SK-N-SH (cell line): ENCODE measurements at regions not wholly inside any gene's neighbourhood (a gene's known extent, or its start where the extent isn't known, plus 50 kb on each side); places are given as distances from the start of the nearest gene placed in this dataset.

Experiments
- CTCF ChIA-PET: fragments of 300-600, 350-600 bp; formaldehyde crosslinking; extraction: SDS; loops from one replicate; lab custom pipeline; 2021; lab: Yijun Ruan, JAX
- POLR2A ChIA-PET: fragments of 350-600 bp; sonication (Branson Sonifier 250); formaldehyde crosslinking; extraction: SDS; loops from one replicate; lab custom pipeline; 2020; ENCODE audit warnings: antibody characterized with exemption, inconsistent platforms; lab: Yijun Ruan, JAX
- DNase-seq: peaks from one replicate; pipeline ENCODE4 v3.0.0; 2012
- H2AFZ ChIP-seq: fragments of 200-600 bp; sonication (generic); 2 replicates; pipeline ENCODE4 v1.8.1; 2016; ENCODE audit warnings: antibody characterized with exemption, mild to moderate bottlenecking, low read depth
- H3F3A ChIP-seq: fragments of 200-600 bp; sonication (generic); replicated peaks from 2 replicates; pipeline ENCODE3; 2016; ENCODE audit warnings: antibody characterized with exemption, mild to moderate bottlenecking; ENCODE audit not compliant: insufficient read depth
- H3K27ac ChIP-seq, 2 experiments: fragments of 200-500 bp in 1 of 2; fragments of 200-600 bp in 1 of 2; sonication (Bioruptor generic) in 1 of 2; sonication (generic), shearing (Covaris generic) in 1 of 2; 2 replicates each; pipeline versions ENCODE4 v1.5.1 to v1.6.1; 2014 to 2016; ENCODE audit warnings: low read depth in 2 of 2, inconsistent platforms in 1 of 2, low read length in 1 of 2, mild to moderate bottlenecking in 1 of 2, mixed read lengths in 1 of 2
- H3K27me3 ChIP-seq: fragments of 200-600 bp; sonication (generic), shearing (Covaris generic); 2 replicates; pipeline ENCODE4 v1.6.1; 2016; ENCODE audit warnings: mixed run types; ENCODE audit not compliant: insufficient read depth
- H3K36me3 ChIP-seq, 2 experiments: fragments of 200-500 bp in 1 of 2; fragments of 200-600 bp in 1 of 2; sonication (Bioruptor generic) in 1 of 2; sonication (generic) in 1 of 2; replicated peaks in 1 of 2; 2 replicates each; pipeline versions ENCODE3 to v1.5.1; 2014 to 2016; ENCODE audit warnings: low read length in 1 of 2, mild to moderate bottlenecking in 1 of 2; ENCODE audit not compliant: insufficient read depth in 2 of 2, control insufficient read depth in 1 of 2
- H3K4me1 ChIP-seq, 2 experiments: fragments of 200-500 bp in 1 of 2; fragments of 200-600 bp in 1 of 2; sonication (Bioruptor generic) in 1 of 2; sonication (generic), shearing (Covaris generic) in 1 of 2; 2 replicates each; pipeline versions ENCODE4 v1.5.1 to v1.6.1; 2014 to 2016; ENCODE audit warnings: low read depth in 1 of 2, low read length in 1 of 2, mixed run types in 1 of 2; ENCODE audit not compliant: insufficient read depth in 2 of 2, control insufficient read depth in 1 of 2
- H3K4me2 ChIP-seq: fragments of 200-600 bp; sonication (generic), shearing (Covaris generic); 2 replicates; pipeline ENCODE4 v1.6.1; 2017; ENCODE audit warnings: mixed run types
- H3K4me3 ChIP-seq, 2 experiments: fragments of 200-500 bp in 1 of 2; fragments of 200-600 bp in 1 of 2; sonication (Bioruptor generic) in 1 of 2; sonication (generic), shearing (Covaris generic) in 1 of 2; 2 replicates each; pipeline versions ENCODE4 v1.5.1 to v1.8.1; 2014 to 2016; ENCODE audit warnings: low read depth in 2 of 2, inconsistent platforms in 1 of 2, low read length in 1 of 2, mild to moderate bottlenecking in 1 of 2, mixed read lengths in 1 of 2, moderate library complexity in 1 of 2
- H3K79me2 ChIP-seq: fragments of 200-600 bp; sonication (generic); 2 replicates; pipeline ENCODE4 v1.8.1; 2017; ENCODE audit warnings: mild to moderate bottlenecking; ENCODE audit not compliant: insufficient read depth
- H3K9ac ChIP-seq: fragments of 200-600 bp; sonication (generic); 2 replicates; pipeline ENCODE4 v1.6.1; 2017; ENCODE audit warnings: mixed run types
- H3K9me2 ChIP-seq: fragments of 200-600 bp; sonication (generic); 2 replicates; pipeline ENCODE4 v1.6.1; 2017; ENCODE audit warnings: mixed run types
- H3K9me3 ChIP-seq: fragments of 200-600 bp; sonication (generic); 2 replicates; pipeline ENCODE4 v1.6.1; 2017; ENCODE audit warnings: mixed run types, mild to moderate bottlenecking, moderate library complexity
- H4K20me1 ChIP-seq: fragments of 200-600 bp; sonication (generic); 2 replicates; pipeline ENCODE4 v1.6.1; 2017; ENCODE audit warnings: mild to moderate bottlenecking, mixed run types; ENCODE audit not compliant: insufficient read depth
- FOXJ3 ChIP-seq: sonication (generic); formaldehyde crosslinking; IDR thresholded peaks from 2 replicates; pipeline ENCODE4 v1.5.1; 2020; ENCODE audit warnings: mild to moderate bottlenecking, missing genetic modification reagents
- FOXM1 ChIP-seq: IDR thresholded peaks from 2 replicates; pipeline ENCODE4 v1.4.0; 2012; ENCODE audit warnings: low read depth, mild to moderate bottlenecking
- GABPA ChIP-seq: IDR thresholded peaks from 2 replicates; pipeline ENCODE4 v1.4.0; 2012; ENCODE audit warnings: low read depth, mild to moderate bottlenecking
- GATA2 ChIP-seq: sonication (generic); formaldehyde crosslinking; IDR thresholded peaks from 2 replicates; pipeline ENCODE4 v1.5.0; 2020; ENCODE audit warnings: mild to moderate bottlenecking, missing genetic modification reagents
- IRF3 ChIP-seq: fragments of 150-350 bp; IDR thresholded peaks from 2 replicates; pipeline ENCODE4 v1.6.1; 2016; ENCODE audit warnings: mild to moderate bottlenecking, low read depth, low read length
- JUND ChIP-seq: IDR thresholded peaks from 2 replicates; pipeline ENCODE4 v1.4.0; 2012
- MAX ChIP-seq: IDR thresholded peaks from 2 replicates; pipeline ENCODE4 v1.4.0; 2012; ENCODE audit warnings: low read depth
- MEF2A ChIP-seq: IDR thresholded peaks from 2 replicates; pipeline ENCODE4 v1.4.0; 2012; ENCODE audit warnings: low read depth, borderline replicate concordance
- NRF1 ChIP-seq: IDR thresholded peaks from 2 replicates; pipeline ENCODE4 v1.6.1; 2012; ENCODE audit warnings: low read depth, mild to moderate bottlenecking, low read length
- POLR2AphosphoS5 ChIP-seq: IDR thresholded peaks from 2 replicates; pipeline ENCODE4 v1.6.1; 2012; ENCODE audit warnings: low read depth, low read length
- RAD21 ChIP-seq: IDR thresholded peaks from 2 replicates; pipeline ENCODE4 v1.6.1; 2012; ENCODE audit warnings: mild to moderate bottlenecking, low read length
- RCOR1 ChIP-seq: fragments of 150-350 bp; IDR thresholded peaks from 2 replicates; pipeline ENCODE4 v1.6.1; 2017; ENCODE audit warnings: antibody characterized with exemption, low read length
- RFX5 ChIP-seq: IDR thresholded peaks from 2 replicates; pipeline ENCODE4 v1.6.1; 2012; ENCODE audit warnings: mild to moderate bottlenecking, improper control_type of control experiment, low read length
- SMC3 ChIP-seq: IDR thresholded peaks from 2 replicates; pipeline ENCODE4 v1.6.1; 2012; ENCODE audit warnings: low read depth, low read length, improper control_type of control experiment
- YY1 ChIP-seq: IDR thresholded peaks from 2 replicates; pipeline ENCODE4 v1.4.0; 2012; ENCODE audit warnings: low read depth, mild to moderate bottlenecking
- WGBS: methylation state at CpG from one replicate; pipeline ENCODE4 v1.1.6; 2017; ENCODE audit warnings: low lambda C conversion rate; 5-methylcytosine and 5-hydroxymethylcytosine counted together
- TF ChIP-seq, protein P1 (sequence below): IDR thresholded peaks from 2 replicates; pipeline ENCODE4 v1.6.1; 2012; ENCODE audit warnings: mild to moderate bottlenecking, low read depth, low read length, moderate library complexity
- TF ChIP-seq, protein P2 (sequence below): fragments of 200-600 bp; sonication (generic); IDR thresholded peaks from 2 replicates; pipeline ENCODE4 v1.6.1; 2017; ENCODE audit warnings: antibody characterized with exemption, mild to moderate bottlenecking, moderate library complexity

GRCh38 chr13:99031832-99032231, 54.0 kb upstream of the DOCK9 start:
- 95% methylated on average over 2 of the region's 2 CpGs for WGBS
- ChIA-PET POLR2A (no interaction called here), CTCF (interaction anchor here (1.7 to 2.8 kb wide), 2 partner anchors 12 to 192 kb away, joined by 7 to 15 read pairs; no protein-coding TSS in a partner anchor)
- no peaks in the 10 kb centered on the region; a peak in 2 of 4 replicates for H3K4me1 ChIP-seq
- no peaks in the 10 kb centered on the region for H3K36me3 ChIP-seq
- H3K9me2 ChIP-seq = no peaks in the 10 kb centered on the region
- H2AFZ ChIP-seq = no peak overlapping the region
- H3K9me3 ChIP-seq = no peaks in the 10 kb centered on the region
- no peak for TF ChIP-seq RCOR1
- TF ChIP-seq POLR2AphosphoS5 = no peak
- TF ChIP-seq, protein P1, sequence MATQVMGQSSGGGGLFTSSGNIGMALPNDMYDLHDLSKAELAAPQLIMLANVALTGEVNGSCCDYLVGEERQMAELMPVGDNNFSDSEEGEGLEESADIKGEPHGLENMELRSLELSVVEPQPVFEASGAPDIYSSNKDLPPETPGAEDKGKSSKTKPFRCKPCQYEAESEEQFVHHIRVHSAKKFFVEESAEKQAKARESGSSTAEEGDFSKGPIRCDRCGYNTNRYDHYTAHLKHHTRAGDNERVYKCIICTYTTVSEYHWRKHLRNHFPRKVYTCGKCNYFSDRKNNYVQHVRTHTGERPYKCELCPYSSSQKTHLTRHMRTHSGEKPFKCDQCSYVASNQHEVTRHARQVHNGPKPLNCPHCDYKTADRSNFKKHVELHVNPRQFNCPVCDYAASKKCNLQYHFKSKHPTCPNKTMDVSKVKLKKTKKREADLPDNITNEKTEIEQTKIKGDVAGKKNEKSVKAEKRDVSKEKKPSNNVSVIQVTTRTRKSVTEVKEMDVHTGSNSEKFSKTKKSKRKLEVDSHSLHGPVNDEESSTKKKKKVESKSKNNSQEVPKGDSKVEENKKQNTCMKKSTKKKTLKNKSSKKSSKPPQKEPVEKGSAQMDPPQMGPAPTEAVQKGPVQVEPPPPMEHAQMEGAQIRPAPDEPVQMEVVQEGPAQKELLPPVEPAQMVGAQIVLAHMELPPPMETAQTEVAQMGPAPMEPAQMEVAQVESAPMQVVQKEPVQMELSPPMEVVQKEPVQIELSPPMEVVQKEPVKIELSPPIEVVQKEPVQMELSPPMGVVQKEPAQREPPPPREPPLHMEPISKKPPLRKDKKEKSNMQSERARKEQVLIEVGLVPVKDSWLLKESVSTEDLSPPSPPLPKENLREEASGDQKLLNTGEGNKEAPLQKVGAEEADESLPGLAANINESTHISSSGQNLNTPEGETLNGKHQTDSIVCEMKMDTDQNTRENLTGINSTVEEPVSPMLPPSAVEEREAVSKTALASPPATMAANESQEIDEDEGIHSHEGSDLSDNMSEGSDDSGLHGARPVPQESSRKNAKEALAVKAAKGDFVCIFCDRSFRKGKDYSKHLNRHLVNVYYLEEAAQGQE = no peak
- no peak for TF ChIP-seq NRF1
- TF ChIP-seq MEF2A = no peak
- TF ChIP-seq FOXM1 = no peak
- no peak for TF ChIP-seq GATA2 (CRISPR knock-in tag)
- TF ChIP-seq RAD21 = no peak
- no peak for TF ChIP-seq YY1
- no peak for TF ChIP-seq RFX5
- no peak for TF ChIP-seq MAX
- TF ChIP-seq GABPA = no peak
- no peak for TF ChIP-seq JUND
- TF ChIP-seq IRF3 = no peak
- no peaks in the 10 kb centered on the region for H3K79me2 ChIP-seq
- H3K27me3 ChIP-seq = no peaks in the 10 kb centered on the region
- no peak overlapping the region for H3K4me3 ChIP-seq
- no peak overlapping the region for H3K9ac ChIP-seq
- peaks cover 6% of the 10 kb centered on the region for H3F3A ChIP-seq
- H4K20me1 ChIP-seq = no peaks in the 10 kb centered on the region
- no peak overlapping the region for H3K27ac ChIP-seq
- H3K4me2 ChIP-seq = no peak overlapping the region
- DNase-seq = no peak

- no peaks in the 10 kb centered on the region for H3K27me3 ChIP-seq
- H3K9me3 ChIP-seq = no peaks in the 10 kb centered on the region
- H3K4me3 ChIP-seq = no peak overlapping the region
- H3K9ac ChIP-seq = no peak overlapping the region
- peak; percentile 34 for DNase-seq
- H3K27ac ChIP-seq = no peak overlapping the region
- H3F3A ChIP-seq = peaks cover 10% of the 10 kb centered on the region
- H3K4me2 ChIP-seq = no peak overlapping the region
- no peaks in the 10 kb centered on the region; a peak in 2 of 4 replicates for H3K4me1 ChIP-seq
- no peaks in the 10 kb centered on the region for H3K79me2 ChIP-seq
- CTCF ChIA-PET = interaction anchor here (0.6 to 2.8 kb wide), 22 partner anchors 10 to 1178 kb away, joined by 3 to 15 read pairs (median 3); no protein-coding TSS in a partner anchor
- no peaks in the 10 kb centered on the region for H3K9me2 ChIP-seq
- no peak for TF ChIP-seq FOXJ3 (CRISPR knock-in tag)
- TF ChIP-seq RAD21 = peak; percentile 80
- TF ChIP-seq SMC3 = peak; percentile 51
- no peak for TF ChIP-seq RCOR1
- TF ChIP-seq, protein P2, sequence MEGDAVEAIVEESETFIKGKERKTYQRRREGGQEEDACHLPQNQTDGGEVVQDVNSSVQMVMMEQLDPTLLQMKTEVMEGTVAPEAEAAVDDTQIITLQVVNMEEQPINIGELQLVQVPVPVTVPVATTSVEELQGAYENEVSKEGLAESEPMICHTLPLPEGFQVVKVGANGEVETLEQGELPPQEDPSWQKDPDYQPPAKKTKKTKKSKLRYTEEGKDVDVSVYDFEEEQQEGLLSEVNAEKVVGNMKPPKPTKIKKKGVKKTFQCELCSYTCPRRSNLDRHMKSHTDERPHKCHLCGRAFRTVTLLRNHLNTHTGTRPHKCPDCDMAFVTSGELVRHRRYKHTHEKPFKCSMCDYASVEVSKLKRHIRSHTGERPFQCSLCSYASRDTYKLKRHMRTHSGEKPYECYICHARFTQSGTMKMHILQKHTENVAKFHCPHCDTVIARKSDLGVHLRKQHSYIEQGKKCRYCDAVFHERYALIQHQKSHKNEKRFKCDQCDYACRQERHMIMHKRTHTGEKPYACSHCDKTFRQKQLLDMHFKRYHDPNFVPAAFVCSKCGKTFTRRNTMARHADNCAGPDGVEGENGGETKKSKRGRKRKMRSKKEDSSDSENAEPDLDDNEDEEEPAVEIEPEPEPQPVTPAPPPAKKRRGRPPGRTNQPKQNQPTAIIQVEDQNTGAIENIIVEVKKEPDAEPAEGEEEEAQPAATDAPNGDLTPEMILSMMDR = peak; percentile 73
- no peaks in the 10 kb centered on the region for H3K36me3 ChIP-seq
- no peaks in the 10 kb centered on the region for H4K20me1 ChIP-seq
- no peak overlapping the region for H2AFZ ChIP-seq
- POLR2A ChIA-PET = no interaction called here
Measured at GRCh38 chr13:99033814-99034213, 56.0 kb upstream of the DOCK9 start.
